Memory B cell (primary cell): ENCODE measurements at regions not wholly inside any gene's neighbourhood (a gene's known extent, or its start where the extent isn't known, plus 50 kb on each side); places are given as distances from the start of the nearest gene placed in this dataset.
A peak's percentile ranks its signal among the peaks of the same experiment; 100 is the strongest.
"Not testable (repeated sequence)": the region's sequence is repeated elsewhere in the genome, so short reads cannot be mapped to it uniquely, and the experiment has no call there.

Experiments
- ATAC-seq: fragments of 150-1000 bp; cut with Tn5 transposase; 2 replicates; pipeline ENCODE4 v1.10.0; 2021; ENCODE audit warnings: low read depth, mild to moderate bottlenecking, moderate library complexity
- DNase-seq, 2 donors: peaks; one replicate each; pipeline ENCODE4 v3.0.0; 2022; ENCODE audit warnings: low spot score in 2 of 2
- H3K27ac Mint-ChIP-seq: one replicate; pipeline ENCODE4 v1.8.0; 2022; ENCODE audit warnings: mild to moderate bottlenecking, moderate library complexity, mixed read lengths
- H3K27me3 Mint-ChIP-seq: one replicate; pipeline ENCODE4 v1.8.0; 2022; ENCODE audit warnings: mixed read lengths
- H3K36me3 Mint-ChIP-seq: one replicate; pipeline ENCODE4 v1.8.0; 2022; ENCODE audit warnings: mild to moderate bottlenecking, mixed read lengths
- H3K4me1 Mint-ChIP-seq: one replicate; pipeline ENCODE4 v1.8.0; 2022; ENCODE audit warnings: mixed read lengths
- H3K4me3 Mint-ChIP-seq: one replicate; pipeline ENCODE4 v1.8.0; 2022; ENCODE audit warnings: mild to moderate bottlenecking, moderate library complexity, mixed read lengths
- H3K9me3 Mint-ChIP-seq: one replicate; pipeline ENCODE4 v1.8.0; 2022; ENCODE audit warnings: mixed read lengths

- DNase-seq, result no peak
- Mint-ChIP-seq H3K4me1 (no peaks in the 10 kb centered on the region), H3K27ac (no peak overlapping the region), H3K9me3 (peaks cover 2% of the 10 kb centered on the region), H3K27me3 (peaks cover 20% of the 10 kb centered on the region), H3K36me3 (peaks cover 2% of the 10 kb centered on the region), H3K4me3 (no peak overlapping the region)
- ATAC-seq, result no peak
Measured at GRCh38 chr15:30791239-30792175, 112.2 kb upstream of the FAN1 start.

- not testable (repeated sequence) for ATAC-seq, H3K4me3 Mint-ChIP-seq, H3K4me1 Mint-ChIP-seq, DNase-seq, H3K36me3 Mint-ChIP-seq, H3K9me3 Mint-ChIP-seq, H3K27ac Mint-ChIP-seq
- peaks cover 29% of the 10 kb centered on the region for H3K27me3 Mint-ChIP-seq
Measured at GRCh38 chr15:30792843-30793242, 110.9 kb upstream of the FAN1 start.

DNA sequence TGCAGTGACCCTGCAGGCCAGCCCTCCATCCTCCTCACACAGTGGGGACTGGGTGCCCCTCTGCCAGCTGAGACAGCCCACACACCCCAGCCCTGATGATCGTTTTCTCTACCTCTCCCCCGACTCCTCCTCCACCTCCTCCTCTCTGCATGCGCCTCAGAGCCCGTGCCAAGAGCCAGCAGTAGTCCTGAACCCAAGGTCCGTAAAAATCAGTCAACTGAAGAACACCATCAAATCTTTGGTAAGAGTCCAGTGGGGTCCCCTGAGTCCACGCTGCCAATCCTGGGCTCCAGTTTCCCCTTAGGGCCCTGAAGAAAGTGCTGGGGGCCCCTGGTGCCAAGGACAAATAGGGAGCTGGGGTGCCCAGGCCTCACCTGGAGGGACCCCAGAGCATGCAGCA is 109.3 kb upstream of the FAN1 start:
- no peaks in the 10 kb centered on the region for H3K4me1 Mint-ChIP-seq
- no peak overlapping the region for H3K27ac Mint-ChIP-seq
- peaks cover 2% of the 10 kb centered on the region for H3K9me3 Mint-ChIP-seq
- no peak for ATAC-seq
- peaks cover 2% of the 10 kb centered on the region for H3K36me3 Mint-ChIP-seq
- DNase-seq, result no peak
- peaks cover 28% of the 10 kb centered on the region for H3K27me3 Mint-ChIP-seq
- H3K4me3 Mint-ChIP-seq, result no peak overlapping the region

DNA sequence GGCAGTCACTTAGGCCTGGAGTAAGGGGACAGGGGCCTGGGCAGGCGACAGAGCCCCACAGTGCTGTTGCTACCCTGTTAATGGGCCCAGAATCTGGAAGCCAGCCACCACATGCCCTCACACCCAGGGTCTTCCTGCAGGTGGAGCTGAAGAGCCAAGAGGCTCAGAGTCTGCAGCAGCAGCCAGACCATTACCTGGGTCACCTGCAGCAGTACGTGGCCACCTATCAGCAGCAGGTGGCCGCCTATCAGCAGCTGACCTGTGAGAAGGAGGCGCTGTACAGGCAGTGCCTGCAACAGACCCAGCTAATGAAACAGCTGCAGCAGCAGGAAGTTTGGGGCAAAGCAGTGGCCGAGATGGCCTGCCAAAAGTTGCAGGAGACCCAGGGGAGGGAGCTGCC is 104.2 kb upstream of the FAN1 start:
- H3K9me3 Mint-ChIP-seq, H3K4me1 Mint-ChIP-seq, DNase-seq, H3K4me3 Mint-ChIP-seq, H3K27ac Mint-ChIP-seq, H3K36me3 Mint-ChIP-seq, ATAC-seq: not testable (repeated sequence)
- H3K27me3 Mint-ChIP-seq, result peaks cover 17% of the 10 kb centered on the region

DNA sequence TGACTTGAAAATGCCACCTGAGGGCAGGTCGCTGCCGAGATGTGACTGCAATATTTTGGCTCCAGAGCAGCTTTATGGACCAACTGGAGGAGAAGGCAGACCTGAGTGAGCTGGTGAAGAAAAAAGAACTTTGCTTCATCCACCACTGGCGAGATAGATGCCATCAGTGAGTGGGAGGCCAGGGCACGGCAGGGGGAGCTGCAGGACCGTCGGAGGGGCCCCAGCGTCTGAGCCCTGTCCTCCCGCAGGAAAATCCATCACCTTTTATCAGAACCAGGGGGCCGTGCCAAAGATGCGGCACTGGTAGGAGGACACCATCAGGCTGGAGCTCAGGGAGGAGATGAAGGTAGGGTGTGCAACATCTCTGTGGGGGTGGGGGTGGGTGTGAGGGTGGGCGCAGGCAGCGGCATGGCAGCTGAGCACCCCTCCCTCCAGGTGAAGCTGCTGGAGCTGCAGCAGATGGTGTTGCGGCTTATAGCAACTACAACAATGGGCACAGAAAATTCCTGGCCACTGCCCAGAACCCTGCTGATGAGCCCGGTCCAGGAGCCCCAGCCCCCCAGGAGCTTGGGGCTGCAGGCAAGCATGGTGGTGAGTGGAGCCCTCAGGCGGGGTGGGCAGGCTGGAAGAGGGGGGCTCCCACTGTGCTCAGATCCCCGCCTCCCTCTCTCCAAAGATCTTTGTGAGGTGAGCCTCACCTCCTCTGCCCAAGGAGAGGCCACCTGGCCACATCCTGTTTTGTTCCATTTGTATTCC is 102.4 kb upstream of the FAN1 start:
- H3K9me3 Mint-ChIP-seq, H3K36me3 Mint-ChIP-seq, H3K27ac Mint-ChIP-seq, H3K4me3 Mint-ChIP-seq, DNase-seq, ATAC-seq, H3K4me1 Mint-ChIP-seq: not testable (repeated sequence)
- H3K27me3 Mint-ChIP-seq, result peaks cover 13% of the 10 kb centered on the region

DNA sequence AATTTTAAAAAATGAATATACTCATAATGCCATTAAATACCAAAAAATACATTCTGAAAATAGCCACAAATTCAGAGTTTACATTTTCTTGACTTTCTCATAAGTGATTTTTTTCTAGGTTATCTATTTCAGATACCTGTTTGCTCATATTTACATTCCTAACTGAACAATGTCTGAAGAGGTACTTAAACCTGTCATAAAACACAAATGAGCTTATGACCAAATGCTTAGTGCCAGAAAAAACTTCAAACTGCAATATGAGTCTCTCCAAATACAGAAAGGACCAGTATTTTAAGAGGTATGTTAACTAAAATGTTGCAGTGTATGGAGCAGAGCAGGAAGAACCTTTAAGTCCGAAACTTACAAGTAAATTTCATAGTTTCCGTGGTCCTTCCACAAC is 101.7 kb upstream of the FAN1 start:
- H3K4me3 Mint-ChIP-seq, H3K27ac Mint-ChIP-seq, H3K36me3 Mint-ChIP-seq, ATAC-seq, H3K9me3 Mint-ChIP-seq, H3K4me1 Mint-ChIP-seq, DNase-seq: not testable (repeated sequence)
- H3K27me3 Mint-ChIP-seq, result peaks cover 12% of the 10 kb centered on the region

- not testable (repeated sequence) for H3K27ac Mint-ChIP-seq, ATAC-seq, H3K9me3 Mint-ChIP-seq, H3K4me3 Mint-ChIP-seq, DNase-seq, H3K4me1 Mint-ChIP-seq, H3K36me3 Mint-ChIP-seq, H3K27me3 Mint-ChIP-seq
Measured at GRCh38 chr15:30803703-30804102, 100.0 kb upstream of the FAN1 start.

DNA sequence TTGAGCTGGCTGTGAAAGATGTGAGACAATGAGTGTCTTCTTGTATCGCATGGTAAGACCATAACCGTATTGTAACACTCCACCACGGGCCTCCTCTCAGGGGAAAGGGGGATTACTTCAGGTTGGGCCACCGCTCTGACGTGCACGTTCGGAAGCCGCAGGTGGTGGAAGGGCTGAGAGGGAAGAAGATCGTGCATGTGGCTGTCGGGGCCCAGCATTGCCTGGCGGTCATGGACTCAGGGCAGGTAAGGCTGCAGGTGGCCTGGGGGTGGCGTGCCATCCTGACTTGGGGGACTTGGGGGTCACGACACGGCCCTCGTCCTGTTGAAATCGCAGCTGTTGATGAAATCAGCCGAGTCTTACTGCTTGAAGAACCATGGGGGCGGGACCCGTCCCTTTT is 87.3 kb upstream of the FAN1 start:
- no peaks in the 10 kb centered on the region for H3K9me3 Mint-ChIP-seq
- H3K4me1 Mint-ChIP-seq, result peaks cover 2% of the 10 kb centered on the region
- ATAC-seq (peak; percentile 53), DNase-seq (no peak)
- no peaks in the 10 kb centered on the region for H3K36me3 Mint-ChIP-seq
- peaks cover 2% of the 10 kb centered on the region for H3K27me3 Mint-ChIP-seq
- H3K4me3 Mint-ChIP-seq, result peak overlapping the region; percentile 74
- H3K27ac Mint-ChIP-seq, result no peak overlapping the region

GRCh38 chr15:30823068-30823813 is 80.5 kb upstream of the FAN1 start:
- DNase-seq, H3K36me3 Mint-ChIP-seq, H3K4me1 Mint-ChIP-seq, H3K27me3 Mint-ChIP-seq, H3K9me3 Mint-ChIP-seq: not testable (repeated sequence)
- ATAC-seq, result peak; percentile 85
- Mint-ChIP-seq H3K27ac (peak overlapping the region; percentile 93), H3K4me3 (peak overlapping the region; percentile 100)

DNA sequence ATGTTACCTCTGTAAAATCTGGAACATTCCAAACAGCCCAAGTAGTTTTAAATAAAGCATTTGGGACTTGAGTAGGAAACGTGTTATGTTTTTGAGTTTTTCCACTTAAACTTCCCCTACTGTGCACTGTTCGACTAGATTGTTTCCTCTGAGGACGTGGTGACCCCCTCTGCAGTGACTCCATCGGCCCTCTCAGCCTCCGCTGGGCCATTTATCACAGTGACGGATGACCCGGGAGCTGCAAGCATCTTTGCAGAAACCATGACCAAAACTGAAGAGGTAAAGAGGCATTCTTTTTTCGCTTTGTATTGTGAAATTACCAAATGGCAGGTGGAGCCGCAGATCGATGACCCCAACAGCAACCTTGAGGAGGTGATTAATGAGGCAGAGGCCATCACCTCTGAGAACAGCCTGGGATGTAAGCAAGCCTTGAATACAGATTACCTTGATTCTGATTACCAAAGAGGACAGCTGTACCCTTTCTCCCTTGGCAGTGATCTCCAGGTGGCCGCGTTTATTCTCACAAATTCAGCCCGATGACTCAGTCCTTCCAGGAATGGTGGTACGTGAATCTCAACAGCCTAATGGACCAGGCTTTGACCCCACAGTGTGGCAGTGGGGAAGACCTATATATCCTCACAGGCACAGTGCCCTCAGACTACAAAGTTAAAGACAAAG is 79.1 kb upstream of the FAN1 start:
- no peak for ATAC-seq
- Mint-ChIP-seq H3K27me3 (peaks cover 5% of the 10 kb centered on the region), H3K9me3 (no peaks in the 10 kb centered on the region), H3K27ac (no peak overlapping the region), H3K4me3 (peak overlapping the region; percentile 50), H3K36me3 (peaks cover 5% of the 10 kb centered on the region), H3K4me1 (peaks cover 8% of the 10 kb centered on the region)
- DNase-seq, result no peak

DNA sequence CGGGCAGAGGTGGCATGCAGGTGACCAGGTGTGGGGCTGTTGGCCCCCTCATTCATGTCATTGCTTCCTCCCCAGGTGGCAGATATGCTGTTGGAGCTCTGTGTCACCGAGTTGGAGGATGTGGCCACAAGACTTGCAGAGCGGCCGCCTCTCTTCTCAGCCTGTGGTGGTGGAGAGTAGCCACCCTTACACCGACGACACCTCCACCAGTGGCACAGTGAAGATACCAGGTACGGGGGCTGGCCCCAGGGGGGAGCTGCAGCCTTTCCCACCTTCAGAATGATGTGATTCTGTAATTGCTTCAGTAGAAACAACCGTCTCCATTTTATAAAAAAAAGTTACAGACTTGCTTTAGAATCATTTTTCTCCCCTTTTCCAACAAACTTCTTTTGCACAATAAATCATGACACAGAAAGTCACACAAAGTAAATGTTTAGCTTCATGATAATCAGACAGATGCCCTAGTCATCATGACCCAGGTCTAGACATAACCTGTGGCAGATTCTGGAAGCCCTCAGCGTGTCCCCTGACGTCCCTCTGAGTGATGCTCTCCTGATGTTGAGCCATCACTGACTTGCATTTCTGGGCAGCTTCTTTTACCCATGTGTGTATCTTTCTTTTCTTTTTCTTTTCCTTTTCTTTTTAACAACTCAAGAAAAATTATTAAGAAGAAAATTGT is 76.0 kb upstream of the FAN1 start:
- Mint-ChIP-seq H3K27ac (no peak overlapping the region), H3K36me3 (peaks cover 12% of the 10 kb centered on the region), H3K4me1 (peaks cover 13% of the 10 kb centered on the region), H3K27me3 (peaks cover 2% of the 10 kb centered on the region), H3K4me3 (no peak overlapping the region), H3K9me3 (no peaks in the 10 kb centered on the region)
- no peak for DNase-seq
- ATAC-seq, result no peak

DNA sequence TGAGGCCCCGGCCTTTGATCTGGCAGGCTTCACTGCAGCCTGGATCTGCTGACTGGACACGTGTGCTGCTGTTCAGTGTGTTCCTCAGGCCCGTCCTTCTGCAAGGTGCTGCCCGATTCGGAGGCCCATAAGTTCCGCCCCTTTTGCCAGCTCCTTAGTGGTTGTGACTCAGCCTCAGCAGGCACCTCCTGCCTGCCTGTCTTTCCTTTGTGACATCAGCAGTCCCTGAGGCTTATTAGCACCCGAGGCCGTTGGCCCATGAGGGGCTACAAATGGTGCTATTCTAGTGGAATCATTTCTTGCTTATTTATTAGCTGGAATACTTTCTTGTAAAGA is 75.4 kb upstream of the FAN1 start:
- H3K27ac Mint-ChIP-seq, ATAC-seq, H3K4me3 Mint-ChIP-seq, H3K27me3 Mint-ChIP-seq, DNase-seq, H3K9me3 Mint-ChIP-seq: not testable (repeated sequence)
- Mint-ChIP-seq H3K4me1 (peaks cover 13% of the 10 kb centered on the region), H3K36me3 (peaks cover 12% of the 10 kb centered on the region)

- H3K4me3 Mint-ChIP-seq, result no peak overlapping the region
- DNase-seq (no peak), ATAC-seq (no peak)
- H3K27ac Mint-ChIP-seq, result peak overlapping the region; percentile 5
- peaks cover 10% of the 10 kb centered on the region for H3K36me3 Mint-ChIP-seq
- no peaks in the 10 kb centered on the region for H3K27me3 Mint-ChIP-seq
- H3K4me1 Mint-ChIP-seq, result peaks cover 12% of the 10 kb centered on the region
- H3K9me3 Mint-ChIP-seq, result no peaks in the 10 kb centered on the region
Measured at GRCh38 chr15:30830961-30831360, 72.8 kb upstream of the FAN1 start.
